Neural progenitor cell (in vitro differentiated cells): ENCODE measurements at regions not wholly inside any gene's neighbourhood (a gene's known extent, or its start where the extent isn't known, plus 50 kb on each side); places are given as distances from the start of the nearest gene placed in this dataset.

Experiments used
- CTCF ChIP-seq: fragments of 200-600 bp; sonication (generic); IDR thresholded peaks from 2 replicates; pipeline ENCODE4 v1.5.1; 2017; ENCODE audit warnings: antibody characterized with exemption, mild to moderate bottlenecking
- EZH2 ChIP-seq: fragments of 200-600 bp; sonication (generic); IDR thresholded peaks from 2 replicates; pipeline ENCODE4 v1.6.1; 2017; ENCODE audit warnings: antibody characterized with exemption, mild to moderate bottlenecking, moderate library complexity

GRCh38 chr4:111464251-111465045 is 680.8 kb upstream of the FAM241A start:
- TF ChIP-seq CTCF (no peak), EZH2 (no peak)
